Uterus (tissue), 2 donors: ENCODE measurements at regions not wholly inside any gene's neighbourhood (a gene's known extent, or its start where the extent isn't known, plus 50 kb on each side); places are given as distances from the start of the nearest gene placed in this dataset.

Experiments
- CTCF ChIP-seq, 4 experiments: fragments of 200-600 bp in 2 of 4; fragments of 450-650 bp in 2 of 4; sonication (generic) in 2 of 4; IDR thresholded peaks; one replicate each; pipeline ENCODE4 v1.5.1; 2016 to 2019; ENCODE audit warnings: antibody characterized with exemption in 4 of 4, mild to moderate bottlenecking in 2 of 4, moderate library complexity in 1 of 4
- POLR2A ChIP-seq, 2 donors: fragments of 450-650 bp; IDR thresholded peaks; one replicate each; pipeline ENCODE4 v1.6.1; 2016; ENCODE audit warnings: antibody characterized with exemption in 2 of 2, mild to moderate bottlenecking in 1 of 2, moderate library complexity in 1 of 2

- TF ChIP-seq POLR2A (IDR thresholded peaks at IDR 0.05), result no peak
- no peak for TF ChIP-seq CTCF (IDR thresholded peaks at IDR 0.05)
Observed at GRCh38 chr22:49417326-49417725, 410.3 kb downstream of the BRD1 start.
